ENCODE measurements at regions not wholly inside any gene's neighbourhood (a gene's known extent, or its start where the extent isn't known, plus 50 kb on each side); places are given as distances from the start of the nearest gene placed in this dataset.
"Not testable (repeated sequence)": the region's sequence is repeated elsewhere in the genome, so short reads cannot be mapped to it uniquely, and the experiment has no call there.

DNA sequence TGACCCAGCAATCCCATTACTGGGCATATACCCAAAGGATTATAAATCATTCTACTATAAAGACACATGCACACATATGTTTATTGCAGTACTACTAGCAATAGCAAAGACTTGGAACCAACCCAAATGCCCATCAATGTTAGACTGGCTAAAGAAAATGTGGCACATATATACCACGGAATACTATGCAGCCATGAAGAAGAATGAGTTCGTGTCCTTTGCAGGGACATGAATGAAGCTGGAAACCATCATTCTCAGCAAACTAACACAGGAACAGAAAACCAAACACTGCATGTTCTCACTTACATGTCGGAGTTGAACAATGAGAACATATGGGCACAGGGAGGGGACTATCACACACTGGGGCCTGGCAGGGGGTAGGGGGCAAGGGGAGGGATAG is 183.0 kb downstream of the HACE1 start:
- H3K4me3 ChIP-seq; intact Hi-C loops (cut with DNase I); H3K4me1 ChIP-seq (replicated peaks in 1 of 2); H3K27ac ChIP-seq; H3K27me3 ChIP-seq; DNase-seq; H3K9me3 ChIP-seq (replicated peaks in 1 of 3); H3K36me3 ChIP-seq (replicated peaks in 1 of 2): not testable (repeated sequence)
- WGBS, 4 donors, result 75 to 96% (median 89%) methylated on average over 3 of the region's 3 CpGs

- DNase-seq; H3K4me1 ChIP-seq (replicated peaks in 1 of 2); intact Hi-C loops (cut with DNase I); H3K27me3 ChIP-seq; H3K27ac ChIP-seq; H3K9me3 ChIP-seq (replicated peaks in 1 of 3); H3K36me3 ChIP-seq (replicated peaks in 1 of 2); H3K4me3 ChIP-seq: not testable (repeated sequence)
- 73 to 83% (median 78%) methylated on average over 1 of the region's 1 CpG for WGBS, 4 donors
Measured at GRCh38 chr6:104675161-104675560, 184.6 kb downstream of the HACE1 start.

DNA sequence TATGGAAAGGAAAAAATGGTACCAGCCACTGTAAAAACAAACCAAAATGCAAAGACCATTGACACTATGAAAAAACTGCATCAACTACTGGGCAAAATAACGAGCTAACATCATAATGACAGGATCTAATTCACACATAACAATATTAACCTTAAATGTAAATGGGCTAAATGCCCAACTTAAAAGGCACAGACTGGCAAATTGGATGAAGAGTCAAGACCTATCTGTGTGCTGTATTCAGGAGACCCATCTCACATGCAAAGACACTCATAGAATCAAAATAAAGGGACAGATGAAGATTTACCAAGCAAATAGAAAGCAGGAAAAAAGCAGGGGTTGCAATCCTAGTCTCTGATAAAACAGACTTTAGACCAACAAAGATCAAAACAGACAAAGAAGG is 186.6 kb downstream of the HACE1 start:
- H3K4me1 ChIP-seq (replicated peaks in 1 of 2); H3K27ac ChIP-seq; H3K4me3 ChIP-seq; intact Hi-C loops (cut with DNase I); H3K9me3 ChIP-seq (replicated peaks in 1 of 3); DNase-seq; H3K36me3 ChIP-seq (replicated peaks in 1 of 2); H3K27me3 ChIP-seq: not testable (repeated sequence)
- WGBS, 4 donors, result 42 to 50% (median 47%) methylated on average over 1 of the region's 1 CpG

DNA sequence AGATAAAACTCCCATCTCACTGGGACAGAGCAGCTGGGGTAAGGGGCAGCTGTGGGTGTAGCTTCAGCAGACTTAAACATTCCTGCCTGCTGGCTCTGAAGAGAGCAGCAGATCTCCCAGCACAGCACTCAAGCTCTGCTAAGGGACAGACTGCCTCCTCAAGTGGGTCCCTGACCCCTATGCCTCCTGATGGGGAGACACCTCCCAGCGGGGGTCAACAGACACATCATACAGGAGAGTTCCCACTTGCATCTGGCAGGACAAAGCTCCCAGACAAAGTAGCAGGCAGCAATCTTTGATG is 188.2 kb downstream of the HACE1 start:
- H3K27me3 ChIP-seq; H3K4me3 ChIP-seq; H3K4me1 ChIP-seq (replicated peaks in 1 of 2); DNase-seq; intact Hi-C loops (cut with DNase I); H3K36me3 ChIP-seq (replicated peaks in 1 of 2); H3K9me3 ChIP-seq (replicated peaks in 1 of 3); H3K27ac ChIP-seq: not testable (repeated sequence)
- WGBS, 4 donors, result 67 to 100% (median 93%) methylated on average over 1 of the region's 1 CpG

GRCh38 chr6:104670834-104671590 is 188.7 kb downstream of the HACE1 start:
- H3K36me3 ChIP-seq (replicated peaks in 1 of 2); intact Hi-C loops (cut with DNase I); H3K27me3 ChIP-seq; H3K4me1 ChIP-seq (replicated peaks in 1 of 2); H3K27ac ChIP-seq; H3K4me3 ChIP-seq; H3K9me3 ChIP-seq (replicated peaks in 1 of 3); DNase-seq: not testable (repeated sequence)
- 78 to 88% (median 83%) methylated on average over 10 to 17 of the region's 17 CpGs for WGBS, 4 donors

DNA sequence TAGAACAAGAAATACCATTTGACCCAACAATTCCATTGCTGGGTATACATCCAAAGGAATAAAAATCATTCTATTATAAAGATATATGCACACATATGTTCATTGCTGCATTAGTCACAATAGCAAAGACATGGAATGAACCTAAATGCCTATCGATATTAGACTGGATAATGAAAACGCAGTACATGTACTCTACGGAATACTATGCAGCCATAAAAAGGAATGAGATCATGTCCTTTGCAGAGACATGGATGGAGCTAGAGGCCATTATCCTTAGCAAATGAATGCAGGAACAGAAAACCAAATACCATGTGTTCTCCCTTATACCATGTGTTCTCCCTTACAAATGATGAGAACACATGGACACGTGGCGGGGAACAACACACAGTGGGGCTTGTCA is 190.2 kb downstream of the HACE1 start:
- Histone ChIP-seq H3K4me1 (replicated peaks in 1 of 2) (no peaks in the 10 kb centered on the region), H3K36me3 (replicated peaks in 1 of 2) (no peaks in the 10 kb centered on the region), H3K9me3 (replicated peaks in 1 of 3) (peaks cover 0 to 1% (median 0%) of the 10 kb centered on the region in 3 donors), H3K4me3 (no peak overlapping the region), H3K27me3 (no peaks in the 10 kb centered on the region), H3K27ac (no peak overlapping the region)
- 90 to 95% (median 93%) methylated on average over 5 of the region's 5 CpGs for WGBS, 4 donors
- DNase-seq, result no peak
- intact Hi-C loops (cut with DNase I), result no loop called here
- no peak for TF ChIP-seq CTCF (IDR thresholded peaks at IDR 0.05)
- TF ChIP-seq POLR2A (IDR thresholded peaks at IDR 0.05), result no peak

- no peak for TF ChIP-seq CTCF (IDR thresholded peaks at IDR 0.05)
- TF ChIP-seq POLR2A (IDR thresholded peaks at IDR 0.05), result no peak
- H3K27ac ChIP-seq, result no peak overlapping the region
- no peaks in the 10 kb centered on the region for H3K27me3 ChIP-seq
- intact Hi-C loops (cut with DNase I), result no loop called here
- DNase-seq, result no peak
- no peaks in the 10 kb centered on the region for H3K36me3 ChIP-seq (replicated peaks in 1 of 2)
- no peaks in the 10 kb centered on the region for H3K9me3 ChIP-seq (replicated peaks in 1 of 3)
- no peak overlapping the region for H3K4me3 ChIP-seq
- H3K4me1 ChIP-seq (replicated peaks in 1 of 2), result no peaks in the 10 kb centered on the region
- 89 to 91% (median 90%) methylated on average over 2 of the region's 2 CpGs; no CpG with 5 or more reads in 1 of the 4 donors for WGBS, 4 donors
Measured at GRCh38 chr6:104656235-104656634, 203.5 kb downstream of the HACE1 start.
